K562 (cell line): ENCODE measurements at regions not wholly inside any gene's neighbourhood (a gene's known extent, or its start where the extent isn't known, plus 50 kb on each side); places are given as distances from the start of the nearest gene placed in this dataset.

Source experiments
- CCNT2 ChIP-seq: IDR thresholded peaks from 2 replicates; pipeline ENCODE4 v1.6.1; 2011; ENCODE audit warnings: borderline replicate concordance, low read depth, mild to moderate bottlenecking, moderate library complexity, mixed read lengths, low read length; ENCODE audit not compliant: insufficient read length; ENCODE audit errors: extremely low read depth
- GABPB1 ChIP-seq: sonication (generic); formaldehyde crosslinking; IDR thresholded peaks from 2 replicates; pipeline ENCODE4 v1.8.0; 2022; ENCODE audit warnings: mild to moderate bottlenecking, missing genetic modification reagents
- MAFK ChIP-seq: IDR thresholded peaks from 2 replicates; pipeline ENCODE4 v1.6.1; 2011; ENCODE audit warnings: low read length, improper control_type of control experiment
- NR1H2 ChIP-seq: sonication (generic); formaldehyde crosslinking; IDR thresholded peaks from 2 replicates; pipeline ENCODE4 v1.4.0; 2020; ENCODE audit warnings: mild to moderate bottlenecking, missing genetic modification reagents
- PML ChIP-seq: IDR thresholded peaks from 2 replicates; pipeline ENCODE4 v1.6.1; 2012; ENCODE audit warnings: low read length, inconsistent platforms
- SAP30 ChIP-seq: fragments of 200-600 bp; sonication (generic); IDR thresholded peaks from 2 replicates; pipeline ENCODE4 v1.6.1; 2012; ENCODE audit warnings: borderline replicate concordance, low read depth, mild to moderate bottlenecking, moderate library complexity, low read length, control low read depth, inconsistent platforms; ENCODE audit not compliant: insufficient read depth, poor library complexity, severe bottlenecking
- VEZF1 ChIP-seq: fragments of 200-800 bp; sonication (Bioruptor generic); IDR thresholded peaks from 2 replicates; pipeline ENCODE4 v1.6.1; 2017; ENCODE audit warnings: missing genetic modification characterization, missing compliant biosample characterization
- ZNF24 ChIP-seq: fragments of 450-650 bp; IDR thresholded peaks from 2 replicates; pipeline ENCODE4 v1.6.1; 2016
- ZNF445 ChIP-seq: fragments of 250-450 bp; sonication (Bioruptor Pico); IDR thresholded peaks from 2 replicates; pipeline ENCODE4 v1.4.0; 2020; ENCODE audit warnings: low read depth, mild to moderate bottlenecking, moderate library complexity
- ZNF766 ChIP-seq: fragments of 200-800 bp; sonication (Bioruptor generic); conservative IDR thresholded peaks from 2 replicates; pipeline ENCODE4 v1.6.1; 2016; ENCODE audit warnings: missing genetic modification characterization, missing compliant biosample characterization

- TF ChIP-seq SAP30 (no peak), CCNT2 (no peak), ZNF24 (no peak), ZNF445 (no peak), MAFK (no peak), VEZF1 (CRISPR knock-in tag) (no peak), NR1H2 (CRISPR knock-in tag) (no peak), ZNF766 (CRISPR knock-in tag) (no peak), PML (no peak), GABPB1 (no peak)
- TF ChIP-seq, all 486 proteins: peak for 3
These were observed 128.0 kb downstream of the MBL2 start (continued) for GRCh38 chr10:52644373-52645186.
